Vagina (tissue), 2 donors: ENCODE measurements at regions not wholly inside any gene's neighbourhood (a gene's known extent, or its start where the extent isn't known, plus 50 kb on each side); places are given as distances from the start of the nearest gene placed in this dataset.
"Not testable (repeated sequence)": the region's sequence is repeated elsewhere in the genome, so short reads cannot be mapped to it uniquely, and the experiment has no call there.

Source experiments
- POLR2A ChIP-seq, 2 donors: fragments of 450-650 bp; IDR thresholded peaks; one replicate each; pipeline ENCODE4 v1.6.1; 2017; ENCODE audit warnings: antibody characterized with exemption in 2 of 2, mild to moderate bottlenecking in 2 of 2, moderate library complexity in 2 of 2
- POLR2AphosphoS5 ChIP-seq, 2 donors: sonication (generic); formaldehyde crosslinking; IDR thresholded peaks; one replicate each; pipeline ENCODE4 v1.9.0; 2017; ENCODE audit warnings: antibody characterized with exemption in 2 of 2, mild to moderate bottlenecking in 2 of 2, low read depth in 1 of 2; ENCODE audit not compliant: insufficient read depth in 1 of 2
- TF ChIP-seq, protein P1 (sequence below), 3 experiments: fragments of 450-650 bp in 2 of 3; fragments of 200-600 bp in 1 of 3; sonication (generic) in 1 of 3; IDR thresholded peaks; one replicate each; pipeline ENCODE4 v1.5.1; 2017 to 2019; ENCODE audit warnings: antibody characterized with exemption in 3 of 3, mild to moderate bottlenecking in 2 of 3, moderate library complexity in 2 of 3

DNA sequence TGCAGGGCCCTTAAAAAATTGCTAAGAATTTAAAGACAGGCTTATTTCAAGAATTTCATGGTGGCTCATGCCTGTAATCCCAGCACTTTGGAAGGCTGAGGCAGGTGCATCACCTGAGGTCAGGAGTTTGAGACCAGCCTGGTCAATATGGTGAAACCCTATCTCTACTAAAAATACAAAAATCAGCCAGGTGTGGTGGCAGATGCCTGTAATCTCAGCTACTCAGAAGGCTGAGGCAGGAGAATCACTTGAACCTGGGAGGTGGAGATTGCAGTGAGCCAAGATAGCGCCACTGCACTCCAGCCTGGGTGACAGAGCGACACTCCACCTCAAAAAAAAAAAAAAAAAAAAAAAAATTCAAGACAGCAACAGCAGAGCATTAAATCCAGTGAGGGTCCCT lies 153.3 kb downstream of the MYLK4 start:
- TF ChIP-seq POLR2AphosphoS5 (IDR thresholded peaks at IDR 0.05; ENCODE audit: insufficient read depth in 1 of 2, low read depth in 1 of 2); POLR2A (IDR thresholded peaks at IDR 0.05): not testable (repeated sequence)
- TF ChIP-seq, protein P1, sequence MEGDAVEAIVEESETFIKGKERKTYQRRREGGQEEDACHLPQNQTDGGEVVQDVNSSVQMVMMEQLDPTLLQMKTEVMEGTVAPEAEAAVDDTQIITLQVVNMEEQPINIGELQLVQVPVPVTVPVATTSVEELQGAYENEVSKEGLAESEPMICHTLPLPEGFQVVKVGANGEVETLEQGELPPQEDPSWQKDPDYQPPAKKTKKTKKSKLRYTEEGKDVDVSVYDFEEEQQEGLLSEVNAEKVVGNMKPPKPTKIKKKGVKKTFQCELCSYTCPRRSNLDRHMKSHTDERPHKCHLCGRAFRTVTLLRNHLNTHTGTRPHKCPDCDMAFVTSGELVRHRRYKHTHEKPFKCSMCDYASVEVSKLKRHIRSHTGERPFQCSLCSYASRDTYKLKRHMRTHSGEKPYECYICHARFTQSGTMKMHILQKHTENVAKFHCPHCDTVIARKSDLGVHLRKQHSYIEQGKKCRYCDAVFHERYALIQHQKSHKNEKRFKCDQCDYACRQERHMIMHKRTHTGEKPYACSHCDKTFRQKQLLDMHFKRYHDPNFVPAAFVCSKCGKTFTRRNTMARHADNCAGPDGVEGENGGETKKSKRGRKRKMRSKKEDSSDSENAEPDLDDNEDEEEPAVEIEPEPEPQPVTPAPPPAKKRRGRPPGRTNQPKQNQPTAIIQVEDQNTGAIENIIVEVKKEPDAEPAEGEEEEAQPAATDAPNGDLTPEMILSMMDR (IDR thresholded peaks at IDR 0.05) = not testable (repeated sequence)
